ENCODE measurements at regions not wholly inside any gene's neighbourhood (a gene's known extent, or its start where the extent isn't known, plus 50 kb on each side); places are given as distances from the start of the nearest gene placed in this dataset.

- H4K20me1 ChIP-seq (ENCODE audit: insufficient read depth), result no peaks in the 10 kb centered on the region
- H3K4me2 ChIP-seq, result peak overlapping the region; percentile 0; the same call in 1 of the 2 replicates
- ChIA-PET CTCF (no interaction called here), POLR2A (ENCODE audit: unreplicated experiment) (interaction anchor here (0.6 kb wide), 1 partner anchor 1051 kb away, joined by 4 read pairs; no protein-coding TSS in a partner anchor)
- H3K79me2 ChIP-seq (ENCODE audit: low read depth), result no peaks in the 10 kb centered on the region
- intact Hi-C loops (cut with micrococcal nuclease; ENCODE audit: unreplicated experiment), result no loop called here
- 0 out of 2 replicates have a peak, but pooled peaks cover 6% of the 10 kb centered on the region for H3K4me1 ChIP-seq (replicated peaks; ENCODE audit: insufficient read depth)
- H3K36me3 ChIP-seq (ENCODE audit: low read depth), result no peaks in the 10 kb centered on the region
- H3K4me3 ChIP-seq, result no peak overlapping the region
- no peaks in the 10 kb centered on the region; the same call in 1 of the 2 replicates for H3F3A ChIP-seq (ENCODE audit: insufficient read depth, low read depth)
- no TSS peak for BruUV-seq (replicated peaks)
- no peaks in the 10 kb centered on the region for H3K27me3 ChIP-seq (ENCODE audit: insufficient read depth, low read depth)
- TF ChIP-seq CTCF (conservative IDR thresholded peaks at IDR 0.05) (no peak), EZH2 (IDR thresholded peaks at IDR 0.05; ENCODE audit: low read depth) (no peak)
- no peaks in the 10 kb centered on the region for H3K9me2 ChIP-seq (ENCODE audit: insufficient read depth)
- H3K9me3 ChIP-seq (ENCODE audit: insufficient read depth, low read depth), result no peaks in the 10 kb centered on the region
- no peak overlapping the region for H2AFZ ChIP-seq
- H3K27ac ChIP-seq, result 0 out of 2 replicates have a peak overlapping the region, but pooled peaks have one; percentile 10
- peak in 1 of 2 experiments; percentile 75 for DNase-seq
Measured at GRCh38 chr1:60866917-60867531, 215.3 kb upstream of the NFIA start.

- H2AFZ ChIP-seq, result no peak overlapping the region
- no TSS peak for BruUV-seq (replicated peaks)
- H3K79me2 ChIP-seq (ENCODE audit: low read depth), result no peaks in the 10 kb centered on the region
- H3K9me2 ChIP-seq (ENCODE audit: insufficient read depth), result no peaks in the 10 kb centered on the region
- 0 out of 2 replicates have a peak, but pooled peaks cover 6% of the 10 kb centered on the region for H3K4me1 ChIP-seq (replicated peaks; ENCODE audit: insufficient read depth)
- H3K36me3 ChIP-seq (ENCODE audit: low read depth), result no peaks in the 10 kb centered on the region
- no peaks in the 10 kb centered on the region; the same call in 1 of the 2 replicates for H3F3A ChIP-seq (ENCODE audit: insufficient read depth, low read depth)
- POLR2A ChIA-PET (ENCODE audit: unreplicated experiment), result no interaction called here
- H3K4me2 ChIP-seq, result peak overlapping the region; percentile 0; the same call in 1 of the 2 replicates
- H3K9me3 ChIP-seq (ENCODE audit: insufficient read depth, low read depth), result no peaks in the 10 kb centered on the region
- intact Hi-C loops (cut with micrococcal nuclease; ENCODE audit: unreplicated experiment), result no loop called here
- H3K27me3 ChIP-seq (ENCODE audit: insufficient read depth, low read depth), result no peaks in the 10 kb centered on the region
- CTCF ChIA-PET, result no interaction called here
- H4K20me1 ChIP-seq (ENCODE audit: insufficient read depth), result no peaks in the 10 kb centered on the region
- no peak for DNase-seq
- no peak overlapping the region for H3K4me3 ChIP-seq
- H3K27ac ChIP-seq, result 0 out of 2 replicates have a peak overlapping the region, but pooled peaks have one; percentile 10
- TF ChIP-seq EZH2 (IDR thresholded peaks at IDR 0.05; ENCODE audit: low read depth) (no peak), CTCF (conservative IDR thresholded peaks at IDR 0.05) (no peak)
Measured at GRCh38 chr1:60866226-60866900, 216.0 kb upstream of the NFIA start.

- no peak for TF ChIP-seq CTCF (conservative IDR thresholded peaks at IDR 0.05)
- no peak for TF ChIP-seq EZH2 (IDR thresholded peaks at IDR 0.05; ENCODE audit: low read depth)
- intact Hi-C loops (cut with micrococcal nuclease; ENCODE audit: unreplicated experiment), result no loop called here
- Histone ChIP-seq H2AFZ (no peak overlapping the region), H3K27me3 (ENCODE audit: insufficient read depth, low read depth) (no peaks in the 10 kb centered on the region), H3K4me2 (no peak overlapping the region), H3K36me3 (ENCODE audit: low read depth) (no peaks in the 10 kb centered on the region), H3K27ac (no peak overlapping the region), H3F3A (ENCODE audit: insufficient read depth, low read depth) (no peaks in the 10 kb centered on the region; the same call in 1 of the 2 replicates), H3K79me2 (ENCODE audit: low read depth) (no peaks in the 10 kb centered on the region), H3K4me1 (replicated peaks; ENCODE audit: insufficient read depth) (0 out of 2 replicates have a peak, but pooled peaks cover 6% of the 10 kb centered on the region), H3K9me3 (ENCODE audit: insufficient read depth, low read depth) (no peaks in the 10 kb centered on the region), H3K4me3 (no peak overlapping the region), H4K20me1 (ENCODE audit: insufficient read depth) (no peaks in the 10 kb centered on the region), H3K9me2 (ENCODE audit: insufficient read depth) (no peaks in the 10 kb centered on the region)
- ChIA-PET POLR2A (ENCODE audit: unreplicated experiment) (no interaction called here), CTCF (interaction anchor here (0.7 kb wide), 2 partner anchors 797 to 993 kb away, joined by 8 to 20 read pairs; no protein-coding TSS in a partner anchor)
- no peak for DNase-seq
- no TSS peak for BruUV-seq (replicated peaks)
Measured at GRCh38 chr1:60865166-60865565, 217.2 kb upstream of the NFIA start.
